ENCODE measurements at regions not wholly inside any gene's neighbourhood (a gene's known extent, or its start where the extent isn't known, plus 50 kb on each side); places are given as distances from the start of the nearest gene placed in this dataset.

DNA sequence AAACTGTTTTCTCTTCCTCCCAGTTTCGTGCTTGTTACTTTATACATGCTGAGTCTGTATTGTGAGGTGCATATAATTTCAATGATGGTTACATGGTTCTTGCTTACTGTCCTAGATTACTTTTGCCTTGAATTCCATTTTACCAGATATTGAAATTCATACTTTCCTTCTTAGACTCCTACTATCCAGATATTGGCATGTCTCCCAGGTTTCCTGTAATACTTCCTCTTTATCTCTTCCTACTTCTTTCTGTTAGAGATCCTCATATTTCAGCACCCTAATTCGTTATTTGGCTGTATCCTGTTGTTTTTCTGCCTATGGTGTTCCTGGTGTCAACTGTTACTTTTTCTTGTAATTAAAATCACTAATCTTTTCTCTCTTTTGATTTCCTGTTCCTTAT lies 522.1 kb downstream of the CCDC171 start:
- TF ChIP-seq, protein P1, sequence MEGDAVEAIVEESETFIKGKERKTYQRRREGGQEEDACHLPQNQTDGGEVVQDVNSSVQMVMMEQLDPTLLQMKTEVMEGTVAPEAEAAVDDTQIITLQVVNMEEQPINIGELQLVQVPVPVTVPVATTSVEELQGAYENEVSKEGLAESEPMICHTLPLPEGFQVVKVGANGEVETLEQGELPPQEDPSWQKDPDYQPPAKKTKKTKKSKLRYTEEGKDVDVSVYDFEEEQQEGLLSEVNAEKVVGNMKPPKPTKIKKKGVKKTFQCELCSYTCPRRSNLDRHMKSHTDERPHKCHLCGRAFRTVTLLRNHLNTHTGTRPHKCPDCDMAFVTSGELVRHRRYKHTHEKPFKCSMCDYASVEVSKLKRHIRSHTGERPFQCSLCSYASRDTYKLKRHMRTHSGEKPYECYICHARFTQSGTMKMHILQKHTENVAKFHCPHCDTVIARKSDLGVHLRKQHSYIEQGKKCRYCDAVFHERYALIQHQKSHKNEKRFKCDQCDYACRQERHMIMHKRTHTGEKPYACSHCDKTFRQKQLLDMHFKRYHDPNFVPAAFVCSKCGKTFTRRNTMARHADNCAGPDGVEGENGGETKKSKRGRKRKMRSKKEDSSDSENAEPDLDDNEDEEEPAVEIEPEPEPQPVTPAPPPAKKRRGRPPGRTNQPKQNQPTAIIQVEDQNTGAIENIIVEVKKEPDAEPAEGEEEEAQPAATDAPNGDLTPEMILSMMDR (IDR thresholded peaks at IDR 0.05): no peak
- TF ChIP-seq EZH2 (IDR thresholded peaks at IDR 0.05) (no peak), EZH2phosphoT487 (IDR thresholded peaks at IDR 0.05) (no peak)
